ENCODE measurements at regions not wholly inside any gene's neighbourhood (a gene's known extent, or its start where the extent isn't known, plus 50 kb on each side); places are given as distances from the start of the nearest gene placed in this dataset.
"Not testable (repeated sequence)": the region's sequence is repeated elsewhere in the genome, so short reads cannot be mapped to it uniquely, and the experiment has no call there.

GRCh38 chr3:182292591-182292990, 500.7 kb upstream of the ATP11B start:
- no peak for DNase-seq

- DNase-seq, result no peak
Observed at GRCh38 chr3:182294256-182294655, 499.0 kb upstream of the ATP11B start.

GRCh38 chr3:182294696-182295095, 498.6 kb upstream of the ATP11B start:
- DNase-seq, result no peak

- no peak for DNase-seq
Observed at GRCh38 chr3:182300266-182300665, 493.0 kb upstream of the ATP11B start.

- no peak for DNase-seq
Observed at GRCh38 chr3:182303169-182303568, 490.1 kb upstream of the ATP11B start.

- DNase-seq, result no peak
Observed at GRCh38 chr3:182305881-182306665, 487.2 kb upstream of the ATP11B start.

- no peak for DNase-seq
Observed at GRCh38 chr3:182308328-182308727, 485.0 kb upstream of the ATP11B start.

GRCh38 chr3:182309120-182309519, 484.2 kb upstream of the ATP11B start:
- peak; percentile 27 for DNase-seq

GRCh38 chr3:182315313-182315712, 478.0 kb upstream of the ATP11B start:
- no peak for DNase-seq

GRCh38 chr3:182323126-182323700, 470.1 kb upstream of the ATP11B start:
- no peak for DNase-seq

GRCh38 chr3:182323898-182324297, 469.4 kb upstream of the ATP11B start:
- no peak for DNase-seq

- no peak for DNase-seq
Observed at GRCh38 chr3:182325213-182325950, 467.9 kb upstream of the ATP11B start.

- no peak for DNase-seq
Observed at GRCh38 chr3:182327196-182327681, 466.1 kb upstream of the ATP11B start.

GRCh38 chr3:182330646-182331045, 462.7 kb upstream of the ATP11B start:
- no peak for DNase-seq

GRCh38 chr3:182331341-182331740, 462.0 kb upstream of the ATP11B start:
- DNase-seq, result no peak

- no peak for DNase-seq
Observed at GRCh38 chr3:182342252-182342651, 451.1 kb upstream of the ATP11B start.

- not testable (repeated sequence) for DNase-seq
Observed at GRCh38 chr3:182344026-182344425, 449.3 kb upstream of the ATP11B start.

GRCh38 chr3:182349051-182349450, 444.3 kb upstream of the ATP11B start:
- DNase-seq, result no peak

GRCh38 chr3:182349951-182350517, 443.3 kb upstream of the ATP11B start:
- no peak for DNase-seq

GRCh38 chr3:182357928-182358327, 435.4 kb upstream of the ATP11B start:
- DNase-seq, result no peak

GRCh38 chr3:182364323-182364722, 429.0 kb upstream of the ATP11B start:
- peak; percentile 65 for DNase-seq

- DNase-seq, result peak; percentile 100
Observed at GRCh38 chr3:182364723-182365650, 428.3 kb upstream of the ATP11B start.
